GM21528 (cell line): ENCODE measurements at regions not wholly inside any gene's neighbourhood (a gene's known extent, or its start where the extent isn't known, plus 50 kb on each side); places are given as distances from the start of the nearest gene placed in this dataset.
"Not testable (repeated sequence)": the region's sequence is repeated elsewhere in the genome, so short reads cannot be mapped to it uniquely, and the experiment has no call there.

Experiments
- ATAC-seq: cut with Tn5 transposase; IDR thresholded peaks from one replicate; pipeline ENCODE4 v1.9.1; 2021; ENCODE audit warnings: mild to moderate bottlenecking, moderate library complexity; ENCODE audit not compliant: unreplicated experiment, low FRiP score

- ATAC-seq, result no peak
Measured at GRCh38 chr7:96770758-96771157, 61.1 kb upstream of the SEM1 start.

GRCh38 chr7:96772139-96772694, 62.6 kb upstream of the SEM1 start:
- ATAC-seq, result no peak

- ATAC-seq, result no peak
Measured at GRCh38 chr7:96773483-96773882, 63.8 kb upstream of the SEM1 start.

GRCh38 chr7:96774358-96774757, 64.7 kb upstream of the SEM1 start:
- ATAC-seq, result no peak

GRCh38 chr7:96775046-96775445, 65.4 kb upstream of the SEM1 start:
- ATAC-seq, result no peak

- no peak for ATAC-seq
Measured at GRCh38 chr7:96778263-96778662, 68.6 kb upstream of the SEM1 start.

- no peak for ATAC-seq
Measured at GRCh38 chr7:96781919-96782318, 72.3 kb upstream of the SEM1 start.

GRCh38 chr7:96782686-96783298, 73.1 kb upstream of the SEM1 start:
- ATAC-seq, result not testable (repeated sequence)

- ATAC-seq, result no peak
Measured at GRCh38 chr7:96784597-96784996, 75.0 kb upstream of the SEM1 start.

- no peak for ATAC-seq
Measured at GRCh38 chr7:96786261-96786997, 76.8 kb upstream of the SEM1 start.

GRCh38 chr7:96786998-96787395, 77.4 kb upstream of the SEM1 start:
- no peak for ATAC-seq

- no peak for ATAC-seq
Measured at GRCh38 chr7:96789914-96790313, 80.3 kb upstream of the SEM1 start.

GRCh38 chr7:96792115-96792514, 82.5 kb upstream of the SEM1 start:
- no peak for ATAC-seq

GRCh38 chr7:96794063-96794462, 84.4 kb upstream of the SEM1 start:
- ATAC-seq, result no peak

GRCh38 chr7:96800122-96800521, 90.5 kb upstream of the SEM1 start:
- ATAC-seq, result no peak

- no peak for ATAC-seq
Measured at GRCh38 chr7:96800824-96801223, 91.2 kb upstream of the SEM1 start.

- ATAC-seq, result no peak
Measured at GRCh38 chr7:96819111-96819700, 109.6 kb upstream of the SEM1 start.

GRCh38 chr7:96821131-96821530, 111.5 kb upstream of the SEM1 start:
- ATAC-seq, result not testable (repeated sequence)

- no peak for ATAC-seq
Measured at GRCh38 chr7:96822824-96823223, 113.2 kb upstream of the SEM1 start.

- ATAC-seq, result no peak
Measured at GRCh38 chr7:96823274-96823673, 113.6 kb upstream of the SEM1 start.

GRCh38 chr7:96824686-96825085, 115.0 kb upstream of the SEM1 start:
- no peak for ATAC-seq

- no peak for ATAC-seq
Measured at GRCh38 chr7:96825285-96825684, 115.6 kb upstream of the SEM1 start.
